Endothelial cell of hepatic sinusoid (primary cell): ENCODE measurements at regions not wholly inside any gene's neighbourhood (a gene's known extent, or its start where the extent isn't known, plus 50 kb on each side); places are given as distances from the start of the nearest gene placed in this dataset.

Experiments used
- in situ Hi-C: cut with HindIII; loops from 2 replicates; pipeline ENCODE4 v1.10.0; 2017; ENCODE audit warnings: low sequenced_read_pairs

DNA sequence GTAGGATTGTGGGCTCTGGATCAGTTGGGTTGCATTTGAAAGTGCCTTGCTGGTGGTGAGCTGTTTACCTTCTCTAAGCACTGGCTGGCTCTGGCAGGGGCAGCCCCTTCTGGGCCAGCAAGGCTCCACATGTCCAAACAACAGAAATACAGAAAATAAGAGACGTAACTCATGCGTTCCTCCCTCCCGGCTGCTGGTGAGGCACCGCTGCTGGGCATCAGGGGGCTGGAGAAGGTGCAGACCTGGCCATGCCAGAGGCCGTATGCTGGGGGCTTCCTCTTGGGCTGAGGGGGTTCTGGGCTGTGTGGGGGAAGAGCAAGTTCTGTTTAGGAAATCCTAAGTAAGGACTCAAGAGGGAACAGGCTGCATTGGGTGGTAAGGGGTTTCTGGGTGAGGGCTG lies 140.6 kb downstream of the URI1 start:
- in situ Hi-C loops = no loop called here

DNA sequence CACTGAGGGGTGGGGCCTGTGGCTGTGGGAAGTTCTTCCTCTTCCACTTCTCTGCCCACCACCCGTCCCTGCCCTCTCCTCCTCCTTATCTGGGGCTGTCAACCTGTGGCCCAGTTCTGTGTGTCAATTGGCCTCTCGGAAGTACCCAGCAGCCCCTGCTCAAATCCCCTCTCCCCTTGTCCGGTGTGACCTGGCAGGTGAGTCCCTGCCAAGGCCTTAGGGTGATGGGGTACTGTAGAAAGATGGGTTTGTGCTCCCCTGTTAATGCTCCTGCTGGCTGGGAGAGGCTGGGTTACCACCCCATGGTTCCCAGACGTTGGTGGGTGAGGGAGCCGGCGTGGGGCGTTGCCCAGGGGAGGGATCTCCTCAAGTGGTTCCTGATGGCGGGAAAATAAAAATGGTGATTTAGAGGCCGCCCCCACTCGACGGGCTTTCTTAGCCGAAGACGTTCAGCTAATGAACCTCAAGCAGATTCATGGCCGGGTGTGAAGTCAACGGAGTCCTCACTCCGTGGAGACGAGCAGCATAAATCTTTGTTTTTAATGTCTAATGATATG lies 141.2 kb downstream of the URI1 start:
- in situ Hi-C loops = no loop called here

DNA sequence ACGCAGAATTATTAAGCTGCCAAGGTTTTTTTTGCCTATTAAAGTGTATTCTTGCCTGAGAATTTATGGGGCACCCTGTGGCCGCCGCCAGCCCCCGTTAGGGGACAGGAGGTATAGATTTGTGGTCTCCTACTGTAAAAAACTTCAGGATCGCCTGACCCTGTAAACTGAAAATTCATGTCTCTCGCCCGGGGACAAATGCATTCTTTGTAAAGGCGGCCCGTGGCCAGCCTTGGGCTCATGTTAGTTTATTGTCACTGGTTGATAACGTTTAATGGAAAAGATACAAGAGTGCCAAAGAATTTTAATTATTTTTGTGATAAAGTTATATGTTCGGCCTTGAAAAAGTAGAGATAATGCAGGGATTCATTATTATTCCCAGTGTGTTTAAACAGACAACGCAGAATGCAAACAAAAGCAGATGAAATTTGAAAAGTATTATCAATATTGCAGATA lies 141.7 kb downstream of the URI1 start:
- in situ Hi-C loops = no loop called here

DNA sequence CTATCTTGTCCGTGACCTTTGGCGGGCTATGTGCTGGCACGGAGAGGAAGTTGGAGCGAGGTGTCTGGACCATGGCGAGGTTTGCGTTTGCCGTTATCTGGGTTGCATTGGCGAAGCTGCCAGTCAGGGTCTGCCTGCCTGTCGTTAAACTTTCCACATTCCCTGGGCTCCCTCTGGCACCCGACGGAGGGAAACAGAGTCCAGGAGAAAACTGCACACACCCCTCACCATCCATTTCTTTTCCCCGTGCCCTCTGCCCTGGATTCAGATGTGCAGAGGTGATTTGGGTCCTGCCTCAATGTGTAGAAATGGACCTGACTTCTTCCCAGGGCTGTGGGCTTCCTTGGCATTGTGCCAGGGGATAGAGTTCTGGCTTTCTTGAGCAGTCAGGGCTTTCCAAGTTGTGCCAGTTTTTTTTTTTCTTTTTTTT lies 142.4 kb downstream of the URI1 start:
- in situ Hi-C loops = no loop called here

DNA sequence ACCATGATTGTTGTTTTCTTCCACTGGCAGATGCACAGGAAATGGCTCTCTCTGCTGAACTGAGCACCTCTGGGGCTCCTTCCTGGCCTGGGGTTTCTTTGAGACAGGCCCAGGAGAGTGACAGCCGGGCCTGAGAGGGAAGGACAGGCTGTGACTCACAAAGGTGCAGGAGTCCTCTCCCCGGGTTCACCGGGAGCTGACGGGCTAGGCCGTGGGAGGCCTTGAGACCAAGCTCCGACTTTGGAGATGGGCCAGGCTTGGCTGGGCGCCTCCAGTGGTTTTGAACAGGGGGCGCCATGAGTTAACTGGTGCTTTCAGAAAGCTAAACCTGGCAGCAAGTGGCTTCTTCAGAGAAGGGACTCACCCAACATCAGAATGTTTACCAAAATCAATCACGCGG lies 143.4 kb downstream of the URI1 start:
- in situ Hi-C loops = no loop called here

DNA sequence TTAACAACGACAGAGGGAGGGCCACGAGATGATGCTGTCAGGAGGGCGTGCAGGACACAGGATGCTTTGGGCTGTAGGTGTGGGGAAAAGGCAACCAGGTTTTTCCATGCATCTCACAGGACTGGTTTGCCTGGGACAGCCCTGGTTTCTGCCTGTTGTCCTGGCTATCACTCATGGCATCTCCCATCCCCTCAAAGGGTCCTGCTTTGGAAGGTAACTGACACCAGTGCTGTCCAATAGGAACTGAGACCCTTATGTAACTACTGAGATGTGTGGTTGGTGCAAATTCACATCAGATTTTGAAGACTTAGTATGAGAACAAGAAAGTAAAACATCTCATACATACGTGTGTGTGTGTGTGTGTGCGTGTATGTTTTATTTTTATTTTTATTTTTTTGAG lies 144.2 kb downstream of the URI1 start:
- in situ Hi-C loops = no loop called here

DNA sequence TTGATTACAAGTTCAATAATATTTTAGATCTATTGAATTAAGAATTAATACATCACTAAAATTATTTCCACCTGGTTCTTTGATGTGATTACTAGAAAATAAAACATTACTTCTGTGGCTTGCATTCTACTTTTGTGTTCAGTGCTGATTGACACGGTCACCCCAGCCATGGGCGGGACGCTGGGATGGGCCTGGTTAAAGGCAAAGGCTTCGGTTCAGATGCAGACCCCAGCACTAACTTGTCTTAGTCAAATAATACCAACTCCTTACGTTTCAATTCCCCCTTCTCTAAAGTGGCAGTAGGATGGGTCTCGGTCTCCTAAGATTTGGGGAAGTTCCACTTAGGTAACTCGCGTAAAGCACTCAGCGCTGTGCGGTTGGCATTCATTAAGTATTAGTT lies 144.9 kb downstream of the URI1 start:
- in situ Hi-C loops = no loop called here

DNA sequence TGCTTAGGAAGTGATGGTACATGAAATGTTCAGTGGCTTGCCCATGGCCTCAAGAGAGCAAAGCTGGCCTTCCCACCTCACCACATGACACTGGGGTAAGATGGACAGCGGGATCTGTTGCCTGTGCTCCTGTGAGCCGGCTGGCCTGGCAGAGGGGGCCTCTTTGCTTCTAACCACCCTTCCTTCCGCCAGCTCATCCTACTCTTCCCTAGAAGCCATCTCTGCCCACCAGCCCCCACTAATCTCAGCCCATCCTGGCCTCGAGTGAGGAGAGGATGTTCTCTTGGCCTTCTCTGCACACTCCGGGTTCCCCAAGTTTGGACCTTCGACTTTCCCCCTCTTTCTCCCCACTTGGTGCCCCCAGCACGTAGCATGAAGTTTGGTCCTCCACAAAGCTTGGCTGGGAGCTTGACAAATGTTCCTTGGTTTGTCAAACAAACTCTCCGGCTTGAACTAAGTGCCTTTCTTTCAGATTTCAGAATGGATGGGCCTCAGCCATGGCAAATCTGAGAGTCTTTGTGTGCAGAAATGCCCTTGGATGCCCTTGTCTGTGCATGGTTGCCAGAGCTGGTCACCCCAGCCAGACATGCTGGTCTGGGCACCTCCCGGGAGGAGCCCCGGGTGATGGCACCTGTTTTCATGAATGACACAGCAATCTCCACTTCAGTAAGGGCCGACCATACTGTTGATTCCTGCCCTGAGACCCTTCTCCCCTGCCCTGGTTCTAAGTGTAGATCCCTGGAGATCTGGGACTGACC lies 145.5 kb downstream of the URI1 start:
- in situ Hi-C loops = no loop called here

DNA sequence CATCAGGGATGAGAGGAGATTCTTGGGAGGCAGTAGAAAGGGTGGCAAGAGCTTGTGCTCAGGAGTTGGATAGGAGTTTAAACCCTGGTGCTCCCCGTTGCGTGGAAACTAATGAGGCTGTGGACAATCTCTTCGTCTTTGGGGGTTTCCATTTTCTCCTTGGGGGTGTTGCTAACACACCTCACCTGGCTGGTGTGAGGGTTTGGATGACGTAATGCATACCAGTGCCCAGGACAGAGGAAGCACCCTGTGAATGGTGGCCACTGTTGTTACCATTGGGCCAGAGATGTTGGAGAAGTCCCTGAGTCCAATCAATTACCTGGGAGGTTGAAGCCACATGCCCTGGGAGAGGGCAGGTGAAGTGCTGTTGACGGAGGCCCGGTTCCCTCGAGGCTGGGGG lies 146.5 kb downstream of the URI1 start:
- in situ Hi-C loops = no loop called here

DNA sequence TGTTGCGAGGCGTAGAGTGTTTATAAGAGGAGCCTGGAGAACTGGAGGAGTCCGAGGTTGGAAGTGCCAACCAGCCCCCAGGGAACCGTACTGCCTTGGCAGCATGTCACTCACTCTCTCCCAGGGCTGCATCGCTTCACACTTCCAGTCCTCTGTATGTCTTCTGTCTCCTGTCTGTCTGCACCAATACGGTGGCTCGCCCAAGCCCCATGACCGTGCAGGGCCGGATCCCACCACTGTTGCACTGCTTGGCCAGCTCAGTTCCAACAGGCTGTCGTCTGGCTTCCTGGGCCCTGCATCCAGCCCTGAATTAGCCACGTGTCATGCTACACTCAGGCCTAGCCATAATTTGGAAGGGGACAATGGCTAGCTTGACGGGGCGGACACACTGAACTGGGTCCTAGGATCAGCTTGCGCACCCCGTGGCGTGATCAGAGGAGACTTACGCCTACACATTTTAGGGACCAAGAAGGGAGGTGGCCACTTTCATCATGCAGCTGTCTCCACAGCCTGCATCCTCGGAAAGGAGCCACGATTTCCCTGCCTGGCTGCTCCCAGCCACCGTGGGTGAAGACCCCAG lies 147.1 kb downstream of the URI1 start:
- in situ Hi-C loops = no loop called here

DNA sequence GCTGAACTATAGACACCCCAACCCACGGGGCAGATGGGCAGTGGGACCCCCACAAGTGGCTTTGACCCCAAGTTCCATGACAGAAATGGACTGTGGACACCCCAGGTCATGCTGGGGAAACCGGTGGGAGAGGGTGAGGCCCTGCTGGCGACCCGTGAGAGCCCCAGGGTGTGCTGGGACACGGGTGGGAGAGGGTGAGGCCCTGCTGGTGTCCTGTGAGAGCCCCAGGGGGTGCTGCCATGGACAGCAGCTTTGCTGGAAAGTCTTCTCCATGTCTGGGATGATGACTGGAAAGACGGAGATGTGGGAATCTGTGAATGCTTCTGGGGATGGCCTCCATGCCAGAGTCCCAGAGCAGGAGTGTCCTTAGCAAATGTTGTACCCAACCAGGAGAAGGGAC lies 148.4 kb downstream of the URI1 start:
- in situ Hi-C loops = no loop called here

DNA sequence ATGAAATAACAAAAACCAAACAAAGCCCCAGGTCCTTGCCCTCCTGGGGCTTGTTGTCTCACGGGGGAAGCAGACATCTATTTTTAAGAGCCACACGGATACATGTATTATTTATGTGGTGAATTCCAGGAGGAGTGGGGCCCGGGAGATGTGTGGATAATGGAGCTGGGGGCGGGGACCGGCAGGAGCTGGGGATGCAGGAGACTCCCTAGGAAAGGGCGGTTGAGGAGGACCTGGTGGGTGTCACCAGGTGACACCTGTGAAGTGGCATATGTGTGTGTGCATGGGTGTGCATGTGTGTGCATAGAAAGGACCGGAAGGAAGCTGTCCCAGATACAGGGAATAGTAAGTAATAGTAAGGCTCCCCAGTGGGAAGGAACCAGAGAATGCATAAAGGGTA lies 148.9 kb downstream of the URI1 start:
- in situ Hi-C loops = no loop called here

DNA sequence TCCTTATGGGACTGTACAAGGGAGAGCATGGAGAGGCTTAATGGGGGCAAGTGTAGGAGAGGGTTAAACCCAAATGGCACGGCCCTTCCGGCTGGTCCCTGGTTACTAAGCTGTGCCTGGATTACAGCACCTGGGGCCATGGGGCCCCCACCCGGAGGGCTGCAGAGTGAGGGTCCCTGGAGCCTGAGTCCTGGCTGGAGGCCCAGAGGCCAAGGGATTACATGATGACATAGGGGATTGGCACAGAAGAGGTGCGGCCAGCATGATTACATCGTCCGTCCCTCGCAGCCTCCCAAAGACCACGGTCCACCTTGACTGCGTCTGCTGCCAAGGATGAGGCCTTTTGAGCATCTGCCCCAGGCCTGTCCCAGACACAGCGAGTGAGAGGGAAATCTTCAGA lies 149.4 kb downstream of the URI1 start:
- in situ Hi-C loops = no loop called here

DNA sequence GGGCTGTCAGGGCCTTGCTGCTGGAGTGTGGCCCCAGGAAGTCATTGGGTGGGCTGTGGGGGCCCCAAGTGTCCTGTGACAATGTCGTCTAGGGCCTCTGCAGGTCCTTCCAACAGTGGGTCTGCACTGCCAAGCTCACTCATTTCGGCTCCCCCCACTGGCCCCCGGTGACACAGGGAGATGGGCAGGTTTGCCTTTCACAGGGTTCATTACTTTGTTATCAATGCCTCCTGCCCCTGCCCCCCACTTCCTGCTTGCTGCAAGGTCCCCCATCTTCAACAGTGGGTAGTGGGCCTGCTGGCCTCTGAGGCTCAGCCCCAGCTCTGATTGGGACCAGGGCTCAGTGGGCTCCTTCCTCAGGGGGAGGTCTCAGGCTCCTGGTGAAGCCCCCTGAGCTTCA lies 149.8 kb downstream of the URI1 start:
- in situ Hi-C loops = no loop called here

DNA sequence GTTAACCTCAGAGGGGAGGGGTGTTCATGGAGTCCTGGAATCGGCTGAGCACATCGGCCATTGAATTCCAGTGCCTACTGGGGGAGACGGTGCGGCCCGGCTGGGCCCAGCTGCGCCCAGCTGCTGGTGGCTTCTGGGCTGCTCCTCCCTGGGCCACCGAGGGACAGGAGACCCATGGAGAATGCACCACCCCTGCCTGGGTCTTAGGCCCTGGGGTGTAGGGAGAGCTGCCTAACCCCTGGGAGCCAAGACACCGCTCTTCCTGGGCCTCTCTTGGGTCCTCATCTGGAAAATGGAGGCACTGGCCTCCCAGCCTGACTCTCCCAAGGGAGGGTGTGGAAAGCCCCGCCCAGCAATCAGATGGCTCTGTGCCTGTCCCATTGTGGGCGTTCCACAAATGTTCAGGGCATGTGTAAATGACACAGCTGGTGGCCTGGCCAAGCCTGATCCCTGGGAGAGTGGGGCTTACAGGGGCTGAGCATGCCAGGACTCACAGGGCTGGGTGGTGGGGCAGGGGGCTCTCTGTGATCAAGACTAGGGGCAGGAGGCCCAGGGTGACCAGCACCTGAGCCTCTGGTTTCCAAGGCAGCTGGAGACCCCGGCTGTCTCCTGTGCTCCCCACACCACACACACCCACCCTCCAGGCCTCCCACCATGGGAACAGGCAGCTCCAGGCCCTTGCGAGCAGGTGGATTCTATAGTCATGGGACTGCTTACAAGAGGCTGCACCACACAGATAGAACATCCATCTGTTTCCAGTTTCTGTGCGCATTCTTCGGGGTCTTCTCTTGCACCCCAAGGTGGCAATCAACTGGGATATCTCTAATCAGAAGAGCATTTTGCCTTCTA lies 150.9 kb downstream of the URI1 start:
- in situ Hi-C loops = no loop called here

DNA sequence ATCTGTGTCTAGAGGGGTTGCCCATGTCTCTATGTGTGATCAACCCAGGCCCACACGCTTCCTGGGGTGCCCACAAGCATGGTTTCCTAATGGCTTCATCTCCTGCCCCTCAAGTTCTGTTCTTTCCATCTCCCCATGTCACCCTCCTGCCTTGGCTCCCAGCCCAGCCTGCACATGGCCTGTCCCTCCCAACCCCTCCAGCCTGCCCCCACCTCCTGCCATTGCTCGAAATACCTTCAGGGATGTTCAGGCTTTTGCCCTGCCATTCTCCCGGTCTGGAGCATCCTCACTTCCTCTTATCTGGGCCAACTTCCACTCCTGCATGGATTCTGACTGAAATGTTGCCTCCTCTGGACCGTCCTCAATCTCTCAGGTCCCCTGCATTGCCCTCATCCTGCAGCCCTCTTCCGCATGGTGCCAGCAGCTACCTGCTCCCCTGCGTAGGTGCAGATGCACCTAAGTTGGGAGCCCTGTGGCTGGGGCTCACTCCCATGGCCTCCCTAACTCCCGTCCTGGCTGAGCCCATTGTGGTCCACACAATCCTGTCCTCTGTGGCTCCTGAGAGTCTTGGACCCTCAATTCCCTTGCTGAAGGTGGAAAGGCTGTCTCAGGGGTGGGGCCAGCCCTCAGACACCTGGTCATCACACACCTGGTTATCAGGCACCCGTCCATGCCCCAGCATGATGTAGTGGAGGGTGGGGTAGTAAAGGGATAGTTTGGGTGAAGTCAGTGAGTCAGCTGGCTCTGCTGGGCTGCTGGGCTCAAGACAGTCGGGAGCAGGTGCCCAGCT lies 152.1 kb downstream of the URI1 start:
- in situ Hi-C loops = no loop called here

DNA sequence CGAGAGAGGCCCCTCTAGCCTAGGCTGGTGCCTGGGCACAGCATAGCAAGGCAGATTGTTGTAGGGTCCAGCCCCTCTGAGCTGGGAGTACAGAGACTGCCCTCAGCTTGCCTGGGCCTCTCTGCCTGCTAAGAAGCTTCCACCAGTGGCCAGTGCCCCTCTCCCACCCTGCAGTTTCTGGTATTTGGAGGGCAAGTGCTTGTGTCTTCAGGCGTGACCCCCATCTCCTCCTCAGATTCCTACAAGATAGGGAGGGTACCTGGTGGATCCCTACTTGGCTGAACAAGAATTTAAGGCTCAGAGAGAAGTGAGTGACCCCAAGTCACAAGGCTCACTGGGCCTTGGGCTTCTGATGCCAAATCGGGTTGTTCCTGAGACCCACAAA lies 152.7 kb downstream of the URI1 start:
- in situ Hi-C loops = no loop called here

DNA sequence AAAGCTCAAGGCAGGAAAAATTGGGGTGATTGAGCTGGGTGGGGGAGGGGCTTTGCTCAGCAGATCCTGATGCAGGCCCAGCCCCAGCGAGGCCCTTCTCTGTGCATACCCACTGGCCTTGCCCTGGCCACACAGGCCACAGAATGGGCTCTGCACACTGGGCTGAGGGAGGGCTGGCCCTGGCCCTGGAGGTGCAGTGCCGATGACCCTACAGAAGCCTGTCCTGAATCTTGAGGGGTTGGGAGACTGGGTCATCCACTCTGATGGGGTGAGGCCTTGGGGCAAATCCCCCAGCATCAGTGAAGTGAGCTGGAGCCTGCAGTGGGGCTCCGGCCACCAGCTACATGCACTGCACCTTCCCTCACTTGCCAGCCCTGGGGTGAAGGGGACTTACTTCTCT lies 153.1 kb downstream of the URI1 start:
- in situ Hi-C loops = no loop called here

DNA sequence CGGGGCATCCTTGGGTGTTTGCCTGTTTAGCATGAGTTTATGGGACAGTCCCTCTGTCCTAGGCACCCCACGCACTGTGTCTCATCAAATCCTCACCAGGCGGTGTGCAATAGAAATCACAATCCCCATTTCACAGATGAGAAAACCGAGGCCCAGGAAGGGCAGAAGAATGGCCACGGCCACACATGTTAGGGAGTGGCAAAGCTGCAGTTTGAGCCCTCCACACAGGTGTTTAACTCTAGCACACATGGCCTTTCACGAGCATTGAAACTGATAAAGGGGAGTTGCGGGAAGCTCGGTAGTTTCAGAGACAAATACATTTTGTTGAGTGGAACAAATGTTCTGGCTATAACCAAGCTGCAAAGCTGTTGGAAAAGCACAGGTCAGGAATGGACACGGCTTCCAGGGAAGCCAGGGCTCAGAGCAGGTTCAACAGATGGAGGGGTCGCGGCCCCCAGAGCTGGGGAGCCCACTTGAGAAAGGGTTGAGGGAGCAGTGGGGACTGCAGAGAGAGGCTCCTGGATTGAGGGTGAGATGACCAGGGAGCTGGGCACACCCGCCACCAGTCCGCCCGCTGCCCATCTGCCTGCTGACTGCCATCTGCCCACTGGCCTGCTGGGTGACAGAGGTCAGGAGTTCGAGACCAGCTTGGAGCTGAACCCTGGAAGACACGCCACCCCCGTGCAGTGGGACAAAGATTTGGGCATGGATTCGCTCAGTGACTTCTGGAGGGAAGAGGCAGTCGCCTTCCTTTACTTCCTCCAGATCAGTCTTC lies 154.7 kb downstream of the URI1 start:
- in situ Hi-C loops = no loop called here

DNA sequence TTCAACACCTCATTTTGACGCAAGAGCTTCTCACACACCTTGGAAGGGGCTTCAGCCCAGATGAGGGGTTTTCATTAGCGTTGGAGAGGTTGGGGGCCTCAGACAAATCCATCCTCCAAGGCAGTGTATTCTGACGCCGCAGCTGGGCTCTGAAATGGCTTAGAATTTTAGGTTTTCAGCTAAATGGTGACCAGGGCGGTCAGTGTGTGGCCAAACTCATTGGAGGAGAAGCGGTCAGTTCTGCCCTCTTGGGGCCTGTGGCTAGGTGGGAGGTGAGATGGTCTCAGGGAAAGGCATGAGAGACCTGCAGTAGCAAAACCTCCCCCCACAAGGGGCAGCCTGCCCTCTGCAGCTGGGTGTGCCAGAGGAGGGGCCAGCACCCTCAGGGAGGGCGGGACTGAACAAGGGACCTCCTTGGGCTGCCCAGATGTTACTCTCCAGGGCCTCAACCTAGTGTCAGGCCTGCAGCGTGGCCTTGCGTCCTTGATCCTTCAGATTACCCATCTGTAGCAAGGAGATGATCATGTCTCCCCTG lies 155.8 kb downstream of the URI1 start:
- in situ Hi-C loops = no loop called here
